Skin of body (tissue), 1 donor: ENCODE measurements at regions not wholly inside any gene's neighbourhood (a gene's known extent, or its start where the extent isn't known, plus 50 kb on each side); places are given as distances from the start of the nearest gene placed in this dataset.

Experiments
- DNase-seq: peaks from one replicate; lab custom pipeline; 2025; lab: John Stamatoyannopoulos, UW

DNA sequence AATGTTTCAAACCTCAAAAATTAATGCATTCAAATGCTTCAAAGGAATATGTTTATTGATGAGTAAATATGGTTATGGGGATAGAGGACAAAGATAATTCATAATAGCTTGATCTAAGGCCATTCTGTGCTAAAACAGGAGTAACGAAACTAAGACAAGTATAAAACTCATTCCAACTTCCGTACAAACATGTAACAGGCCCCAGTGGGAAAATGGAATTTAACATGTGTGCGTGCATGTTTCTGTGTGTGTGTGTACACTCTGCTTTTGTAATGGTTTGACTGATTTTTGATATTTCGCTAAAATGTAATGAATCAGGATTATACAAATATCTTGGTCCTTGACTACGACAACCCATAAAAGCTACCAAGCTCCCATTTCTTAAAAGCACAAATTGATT is 91.0 kb downstream of the KLF12 start:
- no peak for DNase-seq

DNA sequence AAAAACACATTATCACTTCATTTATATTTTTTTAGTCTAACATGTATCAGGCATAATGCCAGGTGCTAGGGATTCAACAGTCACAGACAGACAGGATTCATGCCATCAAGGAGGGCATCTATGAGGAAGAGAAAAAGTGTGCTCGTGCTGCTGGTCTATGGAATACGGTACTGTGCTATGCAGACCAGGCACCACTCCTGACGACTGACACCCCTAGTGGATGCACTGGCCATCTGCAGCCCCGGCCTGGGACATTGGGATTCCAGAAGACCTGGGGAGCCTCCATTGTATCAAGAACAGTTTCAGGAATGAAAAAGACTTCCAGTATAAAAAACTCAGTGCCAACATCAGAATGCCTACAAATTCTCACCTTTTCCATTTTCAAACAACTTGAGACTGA is 94.0 kb downstream of the KLF12 start:
- DNase-seq = no peak

GRCh38 chr13:74039667-74040066 is 94.5 kb downstream of the KLF12 start:
- DNase-seq = no peak

DNA sequence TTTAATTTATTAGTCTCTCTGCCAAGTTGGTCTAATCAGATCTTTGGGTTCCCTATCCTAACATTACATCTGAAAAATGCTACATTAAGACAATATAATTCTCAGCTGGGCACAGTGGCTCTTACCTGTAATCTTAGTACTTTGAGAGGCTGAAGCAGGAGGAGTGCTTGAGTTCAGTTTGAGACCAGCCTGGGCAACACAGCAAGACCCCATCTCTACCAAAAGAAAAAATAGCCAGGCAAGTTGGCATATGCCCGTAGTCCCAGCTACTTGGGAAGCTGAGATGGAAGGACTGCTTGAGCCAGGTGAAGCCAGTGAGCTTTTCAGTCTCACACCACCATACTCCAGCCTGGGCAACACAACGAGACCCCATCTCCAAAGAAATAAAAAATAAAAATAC is 95.0 kb downstream of the KLF12 start:
- no peak for DNase-seq

DNA sequence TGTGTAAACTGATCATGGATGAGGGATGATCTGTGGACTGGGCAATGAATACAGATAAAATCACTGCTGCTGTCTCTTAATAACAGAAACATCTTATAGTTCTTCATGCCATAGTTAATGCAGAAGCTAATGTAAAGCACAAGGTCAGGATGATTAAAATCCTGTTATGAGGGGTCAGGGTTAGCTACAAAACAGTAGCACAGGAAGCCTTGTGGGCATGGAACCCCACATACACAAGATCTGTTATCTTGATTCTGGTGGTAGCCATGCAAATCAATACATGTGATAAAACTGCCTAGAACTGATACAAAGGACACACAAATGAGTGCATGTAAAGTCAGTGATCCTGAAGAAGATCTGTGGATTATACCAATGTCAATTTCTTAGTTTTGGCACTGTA is 96.4 kb downstream of the KLF12 start:
- DNase-seq = no peak

DNA sequence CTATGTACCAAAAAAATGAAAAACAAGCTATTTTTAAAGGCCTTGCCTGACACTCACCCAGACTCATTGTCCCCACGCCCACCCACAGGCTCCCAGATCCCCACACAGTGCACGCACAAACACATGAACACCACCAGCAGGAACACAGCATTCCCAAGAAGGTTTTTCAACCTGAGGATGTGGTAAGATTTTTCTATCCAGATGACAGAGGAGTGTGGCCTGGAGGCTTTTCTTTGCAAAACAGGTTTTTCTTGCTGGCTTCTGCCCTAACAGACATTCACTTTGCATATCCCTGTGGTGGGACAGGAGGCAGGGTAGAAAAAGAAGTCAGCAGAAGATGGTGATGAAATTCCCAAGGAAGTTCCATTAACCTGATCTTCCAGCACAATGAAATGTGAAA is 97.8 kb downstream of the KLF12 start:
- DNase-seq = no peak

DNA sequence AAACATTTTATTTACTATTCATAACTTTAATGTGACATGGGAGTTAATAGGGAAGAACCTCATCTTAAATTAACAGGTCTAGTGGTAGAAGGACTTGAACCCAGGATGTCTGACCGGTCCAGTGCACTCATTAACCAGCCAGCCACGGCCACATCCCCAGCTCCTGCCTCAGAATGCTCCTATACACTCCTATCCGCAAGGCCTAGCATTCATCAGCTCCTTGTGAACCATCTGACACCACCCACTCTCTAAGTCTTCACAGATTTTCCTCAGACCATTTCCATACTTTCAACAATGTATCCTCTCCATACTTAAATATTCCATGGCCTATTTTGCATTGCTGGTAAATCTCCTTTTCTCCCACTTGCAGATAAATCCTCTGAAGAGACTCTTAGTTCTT is 98.3 kb downstream of the KLF12 start:
- no peak for DNase-seq

- no peak for DNase-seq
Observed at GRCh38 chr13:74032325-74032724, 101.9 kb downstream of the KLF12 start.

- DNase-seq = no peak
Observed at GRCh38 chr13:74027161-74027779, 106.9 kb downstream of the KLF12 start.

- no peak for DNase-seq
Observed at GRCh38 chr13:74026753-74027152, 107.5 kb downstream of the KLF12 start.

DNA sequence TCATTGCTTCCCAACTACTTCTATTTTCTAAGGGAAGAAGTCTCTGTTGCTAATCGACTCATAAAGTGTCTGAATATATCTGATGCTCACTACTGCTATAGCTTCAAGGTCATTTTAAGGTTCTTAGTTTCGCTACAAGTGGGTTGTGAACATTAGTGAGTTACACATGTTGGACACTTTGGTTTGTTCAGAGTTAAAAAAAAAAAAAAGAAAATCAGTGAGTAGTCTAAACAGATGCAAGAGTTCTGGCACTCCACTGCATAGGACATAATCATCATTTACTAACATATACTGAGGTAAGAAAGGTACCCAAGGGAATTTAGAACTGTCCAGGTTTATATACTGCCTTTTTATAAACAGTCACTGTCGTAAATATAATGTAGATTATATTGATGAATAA is 108.8 kb downstream of the KLF12 start:
- DNase-seq = no peak

GRCh38 chr13:74024856-74025255 is 109.3 kb downstream of the KLF12 start:
- DNase-seq = no peak

DNA sequence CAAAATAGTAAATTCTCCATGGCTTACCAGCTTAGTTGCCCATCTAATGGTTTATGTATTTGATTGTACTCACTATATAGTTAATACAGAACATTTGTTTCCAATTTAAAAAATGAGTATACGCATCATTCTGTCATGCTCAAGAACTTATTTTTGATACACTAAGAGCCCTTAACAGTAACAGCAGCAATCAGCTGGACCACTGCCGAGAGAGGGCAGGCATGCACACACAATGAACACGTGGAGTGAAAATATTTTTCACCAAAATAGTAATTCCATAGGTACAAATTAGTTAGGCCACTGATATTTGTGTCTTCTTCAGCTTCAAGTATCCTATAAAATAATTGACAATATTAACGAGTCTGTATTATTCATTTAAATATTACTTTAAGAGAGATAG is 109.9 kb downstream of the KLF12 start:
- DNase-seq = no peak

DNA sequence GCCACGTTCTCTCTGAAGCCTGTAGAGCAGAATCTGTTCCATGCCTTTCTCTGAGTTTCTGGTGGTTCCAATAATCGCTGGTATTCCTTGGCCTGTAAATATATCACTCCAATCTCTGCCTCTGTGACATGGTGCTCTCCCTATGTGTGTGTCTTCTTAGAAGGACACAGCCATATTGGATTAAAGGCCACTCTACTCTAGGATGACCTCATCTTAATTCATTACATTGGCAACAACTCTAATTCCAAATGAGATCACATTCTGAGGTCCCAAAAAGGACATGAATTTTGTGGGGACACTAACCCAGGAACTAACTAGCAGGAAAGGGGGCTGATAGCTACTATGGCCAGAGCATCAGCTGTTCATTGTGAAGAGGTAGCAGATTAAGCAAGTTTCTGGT is 110.7 kb downstream of the KLF12 start:
- DNase-seq = no peak

DNA sequence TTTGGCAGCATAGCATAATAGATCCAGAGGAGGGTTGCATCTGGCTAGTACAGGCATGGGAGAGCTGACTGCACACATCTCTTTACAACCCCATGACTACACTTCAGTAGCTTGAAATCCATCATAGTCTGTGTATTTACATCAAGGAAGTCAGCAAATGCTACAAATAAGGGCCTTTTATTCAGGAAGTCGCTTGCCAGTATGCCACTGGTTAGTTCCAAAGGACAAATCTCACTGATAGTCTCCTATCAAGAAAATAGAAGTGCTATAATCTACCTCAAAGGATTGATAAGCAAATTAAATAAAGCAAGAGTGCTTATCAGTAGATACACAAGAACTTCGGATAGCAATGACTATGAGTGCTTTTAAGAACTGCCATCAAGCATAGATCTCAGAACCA is 112.7 kb downstream of the KLF12 start:
- DNase-seq = no peak

DNA sequence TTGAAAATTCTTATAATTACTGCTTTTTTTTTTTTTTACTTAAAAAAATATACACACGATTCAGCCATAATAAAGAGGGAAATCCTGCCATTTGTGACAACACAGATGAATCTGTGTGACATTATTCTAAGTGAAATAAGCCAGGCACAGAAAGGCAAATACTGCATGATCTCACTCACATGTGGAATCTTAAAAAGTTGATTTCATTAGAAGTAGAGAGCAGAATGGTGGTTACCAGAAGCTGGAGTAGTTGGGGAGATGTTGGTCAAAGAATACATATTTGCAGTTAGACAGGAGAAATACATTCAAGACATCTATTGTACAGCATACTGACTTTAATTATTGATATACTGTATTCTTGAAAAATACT is 116.2 kb downstream of the KLF12 start:
- DNase-seq = no peak

- DNase-seq = no peak
Observed at GRCh38 chr13:74017301-74018061, 116.7 kb downstream of the KLF12 start.

DNA sequence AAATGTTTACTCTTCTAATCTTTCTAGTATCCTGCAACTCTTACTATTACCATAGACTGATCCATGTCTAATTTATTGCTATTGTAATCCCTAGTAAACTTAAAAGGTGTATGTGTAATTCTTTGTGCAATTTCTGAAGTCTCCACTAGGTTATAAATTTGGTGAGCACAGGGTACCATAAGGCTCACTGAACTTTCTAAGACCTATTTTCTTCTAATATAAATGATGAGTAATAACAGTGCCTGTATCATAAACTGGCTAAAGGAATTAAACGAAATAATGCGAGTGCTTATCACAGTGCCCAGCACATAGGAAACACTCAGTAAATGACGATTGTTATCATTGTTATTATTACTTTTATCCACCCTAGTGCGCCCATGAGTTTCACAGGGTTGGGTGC is 119.1 kb downstream of the KLF12 start:
- DNase-seq = no peak

DNA sequence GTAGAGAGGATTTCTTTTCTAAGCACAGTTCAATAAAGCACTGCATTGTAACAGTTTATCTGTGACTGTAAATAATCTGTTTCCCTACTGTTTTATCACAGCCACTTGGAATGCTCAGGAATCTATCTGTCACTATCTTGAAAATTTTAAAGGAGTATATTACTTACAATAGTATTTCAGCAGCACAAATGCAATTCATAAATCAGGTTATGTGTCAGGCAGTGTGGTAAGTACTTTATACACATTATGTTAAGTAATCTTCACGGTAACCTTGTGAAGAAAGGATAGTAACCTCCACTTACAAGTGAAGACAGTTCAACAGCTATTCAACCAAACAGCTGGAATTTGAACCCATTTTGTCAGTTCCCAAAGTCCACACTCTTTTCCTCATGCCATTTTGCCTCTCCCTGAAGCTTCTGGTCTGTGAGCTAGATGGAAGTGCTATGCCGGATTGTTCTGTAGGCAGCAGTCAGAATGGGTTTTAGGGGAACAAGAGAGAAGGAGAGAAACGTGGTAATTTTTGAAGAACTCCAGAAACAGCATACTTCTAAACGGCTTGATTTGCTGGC is 125.0 kb downstream of the KLF12 start:
- DNase-seq = no peak

DNA sequence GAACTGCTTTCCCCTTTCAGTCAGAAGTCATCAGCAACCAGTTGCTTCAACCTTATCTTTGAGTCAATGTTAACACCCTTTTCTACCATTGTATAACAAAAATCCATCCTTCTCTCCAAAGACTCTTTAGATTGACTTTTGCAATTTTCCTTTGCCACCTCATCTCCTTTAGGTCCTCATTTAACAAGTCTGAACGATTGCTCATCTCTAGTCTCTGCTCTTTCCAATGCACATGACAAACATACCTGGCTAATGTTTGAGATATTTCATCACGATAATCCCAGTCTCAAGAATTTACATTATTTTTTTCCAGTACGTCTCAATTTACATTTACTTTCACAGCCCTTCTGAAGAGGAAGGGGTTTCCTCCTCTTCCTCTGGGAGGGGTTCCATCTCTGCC is 127.5 kb downstream of the KLF12 start:
- DNase-seq = no peak

DNA sequence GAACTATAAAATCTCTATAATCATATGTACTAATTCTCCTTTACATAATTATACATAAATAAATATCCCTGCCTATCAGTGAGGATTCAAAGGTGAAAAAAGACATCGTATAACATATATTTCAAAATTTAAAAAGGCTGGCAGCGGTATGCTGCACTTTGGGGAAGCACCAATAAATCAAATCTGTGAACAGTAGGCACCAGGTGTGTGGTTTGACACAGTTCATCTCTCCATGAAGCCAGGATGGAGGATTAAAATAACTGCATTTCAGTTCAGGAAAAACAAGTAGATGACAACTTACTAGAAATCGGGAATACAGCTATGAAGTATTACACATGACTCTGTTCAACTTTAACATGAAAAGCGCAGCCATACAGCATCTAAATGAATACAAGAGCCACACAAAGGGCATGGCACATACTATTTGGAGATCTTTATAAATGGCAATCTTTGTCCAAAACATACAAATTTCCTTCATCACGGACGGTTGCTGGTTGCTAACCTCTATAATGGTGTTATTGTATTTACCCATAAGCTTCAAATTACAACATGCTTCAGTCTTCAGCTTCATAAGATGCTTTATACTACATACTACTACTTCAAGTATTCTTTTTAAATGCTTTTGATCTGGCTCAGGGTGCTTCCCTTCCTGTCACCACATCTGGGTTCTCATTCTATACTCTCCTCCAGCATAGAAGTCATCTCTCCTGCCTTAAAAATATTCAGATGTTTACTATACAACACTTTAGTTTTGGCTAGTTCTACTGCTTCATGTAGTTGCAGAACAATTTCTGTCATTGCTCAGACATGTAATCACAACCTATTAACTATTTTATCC is 128.7 kb downstream of the KLF12 start:
- peak; percentile 5 for DNase-seq

- peak; percentile 12 for DNase-seq
Observed at GRCh38 chr13:74004109-74004508, 130.1 kb downstream of the KLF12 start.
